ENCODE measurements at regions not wholly inside any gene's neighbourhood (a gene's known extent, or its start where the extent isn't known, plus 50 kb on each side); places are given as distances from the start of the nearest gene placed in this dataset.
A peak's percentile ranks its signal among the peaks of the same experiment; 100 is the strongest.

DNA sequence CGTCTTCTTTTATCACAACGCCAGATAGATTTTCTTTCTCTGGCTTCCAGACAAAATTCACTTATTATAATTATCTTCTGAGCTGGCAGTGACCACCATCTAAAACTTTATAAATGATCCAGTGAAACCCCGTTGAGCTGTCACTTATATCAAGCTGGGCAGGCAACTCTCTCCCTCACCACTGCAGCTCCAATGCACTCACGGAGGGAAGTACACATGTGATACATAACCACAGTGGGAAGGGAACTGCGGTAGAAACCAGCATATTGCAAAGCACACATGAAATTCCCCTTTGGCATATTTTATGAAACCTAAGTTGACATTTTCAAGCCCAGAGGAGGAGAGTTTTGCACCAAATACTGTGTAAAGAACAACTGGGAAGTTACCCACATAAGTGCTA, 536.9 kb downstream of the HACE1 start:
- DNase-seq (ENCODE audit: low read depth in 2 of 2) = no peak

GRCh38 chr6:104321301-104321700, 538.4 kb downstream of the HACE1 start:
- no peak for DNase-seq (ENCODE audit: low read depth in 2 of 2)

- DNase-seq (ENCODE audit: low read depth in 2 of 2) = no peak
Observed at GRCh38 chr6:104320896-104321295, 538.8 kb downstream of the HACE1 start.

- no peak for DNase-seq (ENCODE audit: low read depth in 2 of 2)
Observed at GRCh38 chr6:104312851-104313250, 546.9 kb downstream of the HACE1 start.

DNA sequence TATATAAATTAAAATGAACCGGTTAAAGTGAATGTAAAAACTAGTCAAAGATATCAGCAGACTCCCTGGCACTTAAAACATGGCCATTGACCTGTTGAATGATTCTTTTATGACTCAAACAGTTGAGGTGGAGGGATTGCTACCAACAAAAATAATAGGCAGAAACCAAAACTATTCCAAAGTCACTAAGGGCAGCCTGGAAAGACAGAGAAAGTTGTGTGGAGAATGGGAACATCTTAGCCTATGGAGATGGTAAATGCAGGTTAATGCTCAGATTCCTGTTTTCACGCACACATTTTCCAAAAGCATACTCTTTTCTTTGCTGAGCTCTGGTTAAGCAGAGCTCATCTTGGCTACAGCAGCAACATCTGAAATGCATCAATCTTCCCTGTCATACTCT, 553.5 kb downstream of the HACE1 start:
- DNase-seq (ENCODE audit: low read depth in 2 of 2) = peak; percentile 7 to 8

DNA sequence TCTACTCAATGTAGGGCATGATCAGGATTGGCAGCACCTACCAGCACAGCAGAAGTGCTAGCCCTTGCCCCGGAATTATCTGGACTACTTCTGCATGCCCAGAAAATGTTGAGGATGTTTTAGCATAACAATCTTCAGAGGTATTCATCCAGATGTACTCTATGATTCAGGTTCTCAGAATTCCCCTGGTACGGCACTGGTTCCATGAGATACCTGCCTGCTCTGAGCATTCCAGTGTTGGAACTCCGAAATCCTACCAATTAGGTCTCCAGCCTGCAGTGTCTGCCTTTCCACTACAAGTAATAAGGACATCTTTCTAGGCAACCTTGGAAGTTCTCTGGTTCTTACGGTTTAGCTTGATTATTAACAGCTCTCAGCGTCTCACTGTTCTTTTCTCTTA, 554.5 kb downstream of the HACE1 start:
- DNase-seq (ENCODE audit: low read depth in 2 of 2) = no peak

DNA sequence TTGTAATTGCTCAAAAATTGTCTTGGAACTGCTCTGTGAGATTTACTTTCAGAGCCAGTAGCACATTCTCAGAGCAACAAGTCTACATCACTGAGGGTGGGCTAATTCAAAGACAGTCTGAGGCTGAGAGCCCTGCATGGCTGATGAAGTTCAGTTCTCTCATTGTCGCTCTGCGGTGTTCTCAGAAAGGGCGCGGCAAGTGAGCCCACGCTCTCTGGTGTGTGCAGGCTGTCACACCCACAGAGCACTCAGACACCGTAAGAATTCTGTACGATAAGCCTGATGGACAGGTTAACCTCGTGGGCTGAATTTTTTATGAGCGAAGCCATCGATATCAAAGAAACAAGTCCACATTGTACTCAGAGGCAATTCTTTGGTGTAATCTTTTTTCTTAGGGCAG, 557.8 kb downstream of the HACE1 start:
- DNase-seq (ENCODE audit: low read depth in 2 of 2) = no peak

GRCh38 chr6:104286641-104287040, 573.1 kb downstream of the HACE1 start:
- no peak for DNase-seq (ENCODE audit: low read depth in 2 of 2)

GRCh38 chr6:104284872-104285271, 574.8 kb downstream of the HACE1 start:
- no peak for DNase-seq (ENCODE audit: low read depth in 2 of 2)

- no peak for DNase-seq (ENCODE audit: low read depth in 2 of 2)
Observed at GRCh38 chr6:104282581-104282980, 577.1 kb downstream of the HACE1 start.

- DNase-seq (ENCODE audit: low read depth in 2 of 2) = no peak
Observed at GRCh38 chr6:104281370-104281769, 578.3 kb downstream of the HACE1 start.

DNA sequence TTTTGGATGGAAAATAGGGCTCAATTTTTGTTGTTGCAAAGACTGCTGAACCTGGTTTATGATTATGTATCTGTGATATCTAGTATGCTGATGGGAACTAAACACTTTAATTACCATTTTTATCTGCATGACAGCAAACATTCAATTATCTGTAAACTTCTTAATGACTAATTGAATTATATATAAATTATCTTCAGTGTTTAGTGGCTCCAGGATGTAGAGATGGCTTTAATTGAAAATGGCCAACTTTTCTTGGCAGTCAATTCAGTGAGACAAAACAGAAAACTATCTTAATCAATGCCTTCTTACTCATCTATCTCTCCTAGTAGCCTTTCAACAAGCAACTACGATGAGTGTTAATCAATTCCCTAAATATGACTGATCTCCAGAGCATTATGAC, 591.3 kb downstream of the HACE1 start:
- DNase-seq (ENCODE audit: low read depth in 2 of 2) = no peak

GRCh38 chr6:104266922-104267321, 592.8 kb downstream of the HACE1 start:
- DNase-seq (ENCODE audit: low read depth in 2 of 2) = no peak

- DNase-seq (ENCODE audit: low read depth in 2 of 2) = no peak
Observed at GRCh38 chr6:104256646-104257045, 603.1 kb downstream of the HACE1 start.

GRCh38 chr6:104253236-104253635, 606.5 kb downstream of the HACE1 start:
- DNase-seq (ENCODE audit: low read depth in 2 of 2) = no peak

DNA sequence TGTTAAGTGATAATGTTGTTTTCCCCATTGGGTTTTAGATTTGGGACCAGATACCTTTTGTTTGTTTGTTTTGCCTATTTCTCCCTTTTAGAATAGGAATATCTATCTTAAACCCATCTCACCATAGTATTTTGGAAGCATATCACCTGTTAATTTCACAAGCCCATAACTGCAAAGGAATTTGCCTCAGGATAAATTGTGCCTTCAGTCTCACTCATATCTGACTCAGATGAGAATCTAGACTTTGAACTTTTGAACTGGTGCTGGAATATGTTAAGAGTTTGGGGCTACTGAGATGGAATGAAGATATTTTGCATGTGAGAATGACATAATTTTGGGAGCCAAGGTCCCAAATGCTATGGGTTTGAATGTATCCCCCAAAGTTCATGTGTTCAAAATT, 607.4 kb downstream of the HACE1 start:
- DNase-seq (ENCODE audit: low read depth in 2 of 2) = no peak

DNA sequence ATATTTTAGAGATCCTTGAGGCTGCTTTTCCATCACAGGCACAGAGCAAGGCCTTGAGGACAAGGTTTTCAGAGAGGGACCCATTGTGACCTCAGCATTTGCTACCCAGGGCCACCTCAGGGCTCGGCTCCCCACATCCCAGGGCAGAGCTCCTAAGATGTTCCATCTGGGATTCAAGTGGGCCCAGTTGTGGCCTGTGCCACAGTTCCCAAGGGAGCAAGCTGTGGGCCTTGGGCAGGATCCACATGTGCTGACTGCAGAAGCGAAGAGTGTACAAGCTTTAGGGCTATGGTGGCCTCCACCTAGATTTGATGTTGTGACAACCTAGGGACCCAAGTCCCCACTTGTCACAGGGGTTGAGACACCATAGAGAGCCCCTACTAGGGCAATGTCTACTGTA, 608.1 kb downstream of the HACE1 start:
- DNase-seq (ENCODE audit: low read depth in 2 of 2) = no peak

DNA sequence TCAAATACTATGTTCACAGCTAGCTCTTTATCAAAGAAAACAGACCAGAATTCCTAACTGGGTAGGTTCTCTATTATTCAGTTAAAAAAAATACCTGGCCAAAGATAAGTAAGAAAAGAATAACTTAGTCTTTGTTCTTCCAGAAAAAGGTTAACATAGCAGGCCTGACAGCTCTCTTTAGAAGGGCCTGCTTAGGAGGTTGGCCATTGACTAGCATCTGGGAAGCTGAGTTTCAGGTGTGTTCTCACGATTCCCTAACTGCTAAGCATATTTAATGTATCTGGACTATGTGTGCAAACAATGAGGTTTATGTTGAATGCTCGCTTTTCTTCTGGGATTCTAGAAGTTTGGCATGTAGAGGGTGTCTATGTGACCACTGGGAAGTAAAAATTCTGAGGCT, 618.9 kb downstream of the HACE1 start:
- DNase-seq (ENCODE audit: low read depth in 2 of 2) = no peak

- no peak for DNase-seq (ENCODE audit: low read depth in 2 of 2)
Observed at GRCh38 chr6:104239971-104240370, 619.7 kb downstream of the HACE1 start.

DNA sequence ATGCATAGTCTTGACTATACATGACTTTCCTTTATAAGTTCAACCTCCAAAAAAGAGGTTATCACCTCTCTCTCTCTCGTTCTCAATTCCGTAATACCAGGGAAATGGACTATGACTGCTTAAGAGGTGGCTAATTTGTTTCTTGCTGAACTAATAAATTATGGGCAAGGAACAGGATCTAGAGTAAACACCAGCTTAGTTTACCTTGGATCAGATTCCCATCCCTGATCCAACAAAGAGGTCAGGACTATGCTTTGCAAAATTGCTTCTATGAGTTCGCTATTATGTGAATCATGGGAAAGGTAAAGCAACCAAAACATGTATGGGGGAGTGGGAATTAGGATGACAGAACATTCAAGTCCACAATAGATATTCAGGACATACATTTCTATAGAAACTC, 630.7 kb downstream of the HACE1 start:
- DNase-seq (ENCODE audit: low read depth in 2 of 2) = no peak

GRCh38 chr6:104227508-104227907, 632.2 kb downstream of the HACE1 start:
- no peak for DNase-seq (ENCODE audit: low read depth in 2 of 2)

DNA sequence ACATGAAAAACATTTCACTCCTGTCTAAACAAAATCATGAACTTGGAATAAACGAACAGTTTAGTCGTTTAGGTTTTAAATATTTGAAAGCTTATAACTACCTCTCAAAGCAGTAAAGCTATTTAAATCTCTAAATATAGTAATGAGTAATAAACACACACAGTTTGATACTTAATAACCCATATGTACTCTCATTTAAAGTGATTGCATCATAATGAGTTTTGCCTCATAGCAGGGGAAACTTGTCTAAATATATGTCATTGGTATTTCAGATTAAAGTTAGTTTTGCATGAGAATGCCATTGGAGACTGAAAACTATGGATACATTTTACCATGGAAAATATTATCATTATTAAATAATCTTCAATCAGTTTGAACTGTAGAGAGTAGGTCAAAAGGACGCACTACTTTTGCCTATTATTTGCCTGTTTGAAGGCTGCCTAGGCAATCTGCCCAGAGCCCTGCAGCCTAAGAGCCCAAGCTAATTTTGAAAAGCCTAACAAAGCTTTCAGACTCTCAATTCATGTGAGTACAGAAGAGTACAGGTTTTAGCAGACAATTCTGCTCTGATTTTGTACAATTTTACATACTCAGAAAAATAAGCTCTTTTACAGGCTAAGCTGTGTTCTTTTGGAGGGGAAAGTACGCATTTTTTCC, 632.8 kb downstream of the HACE1 start:
- no peak for DNase-seq (ENCODE audit: low read depth in 2 of 2)

- DNase-seq (ENCODE audit: low read depth in 2 of 2) = no peak
Observed at GRCh38 chr6:104218116-104218515, 641.6 kb downstream of the HACE1 start.

DNA sequence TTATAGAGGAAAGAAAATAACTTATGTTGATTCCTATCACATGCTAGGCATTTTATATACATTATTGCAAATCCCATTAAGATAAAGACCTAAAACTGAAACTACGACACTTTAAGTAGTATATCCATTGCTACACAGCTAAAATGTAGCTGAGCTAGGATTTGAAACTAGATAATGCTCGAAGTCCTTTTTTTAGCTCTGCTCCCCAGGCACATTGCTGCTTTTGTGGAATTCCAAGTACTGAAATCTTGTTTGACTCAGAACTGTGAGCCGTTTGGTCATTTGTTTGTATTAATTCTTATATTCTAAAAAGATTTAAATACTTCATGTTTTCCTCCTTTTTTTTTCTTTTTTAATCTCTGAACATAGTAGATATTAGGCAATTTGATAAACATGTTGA, 644.8 kb downstream of the HACE1 start:
- DNase-seq (ENCODE audit: low read depth in 2 of 2) = no peak
